Subcutaneous abdominal adipose tissue (tissue), 5 donors: ENCODE measurements at regions not wholly inside any gene's neighbourhood (a gene's known extent, or its start where the extent isn't known, plus 50 kb on each side); places are given as distances from the start of the nearest gene placed in this dataset.

ENCODE experiments used
- H3K27ac ChIP-seq: one replicate; pipeline ENCODE4 v1.7.0; 2013; ENCODE audit warnings: low read depth, mild to moderate bottlenecking, inconsistent platforms, low read length, moderate library complexity
- H3K27me3 ChIP-seq, 5 donors: one replicate each; pipeline ENCODE4 v1.7.0; 2013; ENCODE audit warnings: low read length in 5 of 5, inconsistent platforms in 1 of 5; ENCODE audit not compliant: control insufficient read depth in 5 of 5, insufficient read depth in 4 of 5
- H3K36me3 ChIP-seq, 5 donors: one replicate each; pipeline ENCODE4 v1.7.0; 2013; ENCODE audit warnings: low read length in 5 of 5; ENCODE audit not compliant: control insufficient read depth in 5 of 5, insufficient read depth in 5 of 5
- H3K4me1 ChIP-seq, 5 donors: one replicate each; pipeline ENCODE4 v1.7.0; 2013; ENCODE audit warnings: low read length in 5 of 5, mild to moderate bottlenecking in 3 of 5, moderate library complexity in 1 of 5; ENCODE audit not compliant: control insufficient read depth in 5 of 5, insufficient read depth in 5 of 5
- H3K4me3 ChIP-seq, 5 donors: one replicate each; pipeline ENCODE4 v1.7.0; 2013; ENCODE audit warnings: low read length in 5 of 5, low read depth in 1 of 5
- H3K9ac ChIP-seq, 5 donors: one replicate each; pipeline ENCODE4 v1.7.0; 2013; ENCODE audit warnings: low read length in 5 of 5, mild to moderate bottlenecking in 4 of 5, moderate library complexity in 3 of 5
- H3K9me3 ChIP-seq, 5 donors: one replicate each; pipeline ENCODE4 v1.7.0; 2013; ENCODE audit warnings: low read length in 5 of 5; ENCODE audit not compliant: control insufficient read depth in 5 of 5
- donor health status: healthy.
- donor health status: healthy.
- donor health status: healthy.
- donor health status: healthy.
- donor health status: healthy.

- peaks cover 0 to 5% (median 0%) of the 10 kb centered on the region in 5 donors for H3K9me3 ChIP-seq
Measured at GRCh38 chr10:123488436-123488835, 177.7 kb upstream of the GPR26 start.

GRCh38 chr10:123491364-123491763 lies 174.8 kb upstream of the GPR26 start:
- H3K4me1 ChIP-seq = no peaks in the 10 kb centered on the region
- H3K27ac ChIP-seq = no peak overlapping the region
- H3K4me3 ChIP-seq = no peak overlapping the region
- no peaks in the 10 kb centered on the region for H3K36me3 ChIP-seq
- peaks cover 0 to 10% (median 4%) of the 10 kb centered on the region in 5 donors for H3K27me3 ChIP-seq
- H3K9ac ChIP-seq = no peak overlapping the region
- peaks cover 0 to 5% (median 0%) of the 10 kb centered on the region in 5 donors for H3K9me3 ChIP-seq

More at GRCh38 chr10:123488436-123488835, 177.7 kb upstream of the GPR26 start:
- Histone ChIP-seq H3K27ac (no peak overlapping the region), H3K4me1 (no peaks in the 10 kb centered on the region), H3K27me3 (peaks cover 0 to 10% (median 6%) of the 10 kb centered on the region in 5 donors), H3K4me3 (no peak overlapping the region), H3K36me3 (no peaks in the 10 kb centered on the region), H3K9ac (no peak overlapping the region)

- Histone ChIP-seq H3K4me1 (no peaks in the 10 kb centered on the region), H3K27me3 (peaks cover 0 to 10% (median 4%) of the 10 kb centered on the region in 5 donors), H3K9me3 (peaks cover 0 to 5% (median 0%) of the 10 kb centered on the region in 5 donors), H3K4me3 (no peak overlapping the region), H3K27ac (no peak overlapping the region), H3K9ac (no peak overlapping the region), H3K36me3 (no peaks in the 10 kb centered on the region)
Measured at GRCh38 chr10:123492016-123492415, 174.1 kb upstream of the GPR26 start.

GRCh38 chr10:123494301-123494808 lies 171.8 kb upstream of the GPR26 start:
- H3K27me3 ChIP-seq = peaks cover 0 to 10% (median 4%) of the 10 kb centered on the region in 5 donors
- no peak overlapping the region for H3K9ac ChIP-seq

GRCh38 chr10:123496375-123496774 lies 169.8 kb upstream of the GPR26 start:
- H3K9me3 ChIP-seq = peaks cover 0 to 5% (median 0%) of the 10 kb centered on the region in 5 donors
- H3K27me3 ChIP-seq = peaks cover 0 to 8% (median 4%) of the 10 kb centered on the region in 5 donors
- H3K27ac ChIP-seq = no peak overlapping the region
- H3K4me3 ChIP-seq = no peak overlapping the region
- H3K4me1 ChIP-seq = no peaks in the 10 kb centered on the region
- H3K36me3 ChIP-seq = no peaks in the 10 kb centered on the region
- H3K9ac ChIP-seq = no peak overlapping the region

More at GRCh38 chr10:123494301-123494808, 171.8 kb upstream of the GPR26 start:
- peaks cover 0 to 5% (median 0%) of the 10 kb centered on the region in 5 donors for H3K9me3 ChIP-seq
- no peaks in the 10 kb centered on the region for H3K4me1 ChIP-seq
- H3K4me3 ChIP-seq = no peak overlapping the region
- no peaks in the 10 kb centered on the region for H3K36me3 ChIP-seq
- H3K27ac ChIP-seq = no peak overlapping the region

- no peak overlapping the region for H3K27ac ChIP-seq
- no peak overlapping the region for H3K9ac ChIP-seq
- H3K4me3 ChIP-seq = no peak overlapping the region
- no peaks in the 10 kb centered on the region for H3K4me1 ChIP-seq
- no peaks in the 10 kb centered on the region for H3K36me3 ChIP-seq
- H3K27me3 ChIP-seq = peaks cover 0 to 5% (median 2%) of the 10 kb centered on the region in 5 donors
- peaks cover 0 to 5% (median 0%) of the 10 kb centered on the region in 5 donors for H3K9me3 ChIP-seq
Measured at GRCh38 chr10:123496996-123497660, 169.0 kb upstream of the GPR26 start.

GRCh38 chr10:123500110-123500509 lies 166.0 kb upstream of the GPR26 start:
- Histone ChIP-seq H3K9me3 (no peaks in the 10 kb centered on the region), H3K27ac (no peak overlapping the region)

GRCh38 chr10:123501148-123501547 lies 165.0 kb upstream of the GPR26 start:
- H3K4me1 ChIP-seq = no peaks in the 10 kb centered on the region
- no peaks in the 10 kb centered on the region for H3K36me3 ChIP-seq
- H3K9ac ChIP-seq = no peak overlapping the region
- H3K27me3 ChIP-seq = peaks cover 0 to 3% (median 0%) of the 10 kb centered on the region in 5 donors
- no peaks in the 10 kb centered on the region for H3K9me3 ChIP-seq
- no peak overlapping the region for H3K27ac ChIP-seq
- H3K4me3 ChIP-seq = no peak overlapping the region

More at GRCh38 chr10:123500110-123500509, 166.0 kb upstream of the GPR26 start:
- Histone ChIP-seq H3K9ac (no peak overlapping the region), H3K4me1 (no peaks in the 10 kb centered on the region), H3K27me3 (peaks cover 0 to 3% (median 0%) of the 10 kb centered on the region in 5 donors), H3K36me3 (no peaks in the 10 kb centered on the region), H3K4me3 (no peak overlapping the region)

- Histone ChIP-seq H3K27me3 (peaks cover 0 to 2% (median 0%) of the 10 kb centered on the region in 5 donors), H3K9me3 (peaks cover 0 to 1% (median 0%) of the 10 kb centered on the region in 5 donors), H3K9ac (no peak overlapping the region), H3K36me3 (no peaks in the 10 kb centered on the region), H3K4me3 (no peak overlapping the region), H3K27ac (no peak overlapping the region), H3K4me1 (no peaks in the 10 kb centered on the region)
Measured at GRCh38 chr10:123502983-123503382, 163.2 kb upstream of the GPR26 start.

- Histone ChIP-seq H3K36me3 (no peaks in the 10 kb centered on the region), H3K4me1 (no peaks in the 10 kb centered on the region), H3K4me3 (no peak overlapping the region), H3K27me3 (peaks cover 0 to 4% (median 0%) of the 10 kb centered on the region in 5 donors), H3K27ac (no peak overlapping the region), H3K9me3 (peaks cover 0 to 3% (median 0%) of the 10 kb centered on the region in 5 donors), H3K9ac (no peak overlapping the region)
Measured at GRCh38 chr10:123506455-123506854, 159.7 kb upstream of the GPR26 start.
